ENCODE measurements at regions not wholly inside any gene's neighbourhood (a gene's known extent, or its start where the extent isn't known, plus 50 kb on each side); places are given as distances from the start of the nearest gene placed in this dataset.

- DNase-seq: no peak
- Mint-ChIP-seq H3K4me3 (no peak overlapping the region), H3K27ac (no peak overlapping the region), H3K27me3 (no peaks in the 10 kb centered on the region), H3K9me3 (peaks cover 1 to 27% (median 7%) of the 10 kb centered on the region in 5 donors), H3K4me1 (no peaks in the 10 kb centered on the region), H3K36me3 (no peaks in the 10 kb centered on the region)
- H3K27ac ChIP-seq (ENCODE audit: low read depth, low read length): no peak overlapping the region
- no peaks in the 10 kb centered on the region for H3K36me3 ChIP-seq (ENCODE audit: insufficient read depth, low read length)
- CTCF ChIA-PET: no interaction called here
- no peak overlapping the region for H3K4me3 ChIP-seq (ENCODE audit: low read length)
- H3K27me3 ChIP-seq (ENCODE audit: insufficient read depth, low read length, poor library complexity, severe bottlenecking): no peaks in the 10 kb centered on the region
- POLR2A ChIA-PET: no interaction called here
- H3K4me1 ChIP-seq (ENCODE audit: insufficient read depth, low read length): no peaks in the 10 kb centered on the region
- H3K9me3 ChIP-seq (ENCODE audit: low read length): no peaks in the 10 kb centered on the region
Observed at GRCh38 chr1:188240772-188241406, 1412.1 kb downstream of the PLA2G4A start.

GRCh38 chr1:188241629-188242028 lies 1412.9 kb downstream of the PLA2G4A start:
- no peaks in the 10 kb centered on the region for H3K4me1 Mint-ChIP-seq
- no peaks in the 10 kb centered on the region for H3K36me3 ChIP-seq (ENCODE audit: insufficient read depth, low read length)
- no peaks in the 10 kb centered on the region for H3K4me1 ChIP-seq (ENCODE audit: insufficient read depth, low read length)
- H3K9me3 Mint-ChIP-seq: peaks cover 2 to 26% (median 7%) of the 10 kb centered on the region in 5 donors
- H3K4me3 ChIP-seq (ENCODE audit: low read length): no peak overlapping the region
- no peaks in the 10 kb centered on the region for H3K9me3 ChIP-seq (ENCODE audit: low read length)
- no peaks in the 10 kb centered on the region for H3K36me3 Mint-ChIP-seq
- POLR2A ChIA-PET: no interaction called here
- CTCF ChIA-PET: no interaction called here
- no peak overlapping the region for H3K27ac Mint-ChIP-seq
- DNase-seq: no peak
- H3K27me3 ChIP-seq (ENCODE audit: insufficient read depth, low read length, poor library complexity, severe bottlenecking): no peaks in the 10 kb centered on the region
- no peak overlapping the region for H3K27ac ChIP-seq (ENCODE audit: low read depth, low read length)
- no peak overlapping the region for H3K4me3 Mint-ChIP-seq
- no peaks in the 10 kb centered on the region for H3K27me3 Mint-ChIP-seq

- no peak overlapping the region for H3K4me3 ChIP-seq (ENCODE audit: low read length)
- H3K27me3 ChIP-seq (ENCODE audit: insufficient read depth, low read length, poor library complexity, severe bottlenecking): no peaks in the 10 kb centered on the region
- no peaks in the 10 kb centered on the region for H3K36me3 Mint-ChIP-seq
- no peaks in the 10 kb centered on the region for H3K27me3 Mint-ChIP-seq
- ChIA-PET POLR2A (no interaction called here), CTCF (no interaction called here)
- no peaks in the 10 kb centered on the region for H3K9me3 ChIP-seq (ENCODE audit: low read length)
- H3K27ac ChIP-seq (ENCODE audit: low read depth, low read length): no peak overlapping the region
- H3K36me3 ChIP-seq (ENCODE audit: insufficient read depth, low read length): no peaks in the 10 kb centered on the region
- DNase-seq: no peak
- no peak overlapping the region for H3K27ac Mint-ChIP-seq
- no peak overlapping the region for H3K4me3 Mint-ChIP-seq
- no peaks in the 10 kb centered on the region for H3K4me1 Mint-ChIP-seq
- no peaks in the 10 kb centered on the region for H3K4me1 ChIP-seq (ENCODE audit: insufficient read depth, low read length)
- peaks cover 2 to 17% (median 3%) of the 10 kb centered on the region in 5 donors for H3K9me3 Mint-ChIP-seq
Observed at GRCh38 chr1:188243456-188243855, 1414.7 kb downstream of the PLA2G4A start.

GRCh38 chr1:188244681-188245080 lies 1415.9 kb downstream of the PLA2G4A start:
- Mint-ChIP-seq H3K4me1 (no peaks in the 10 kb centered on the region), H3K4me3 (no peak overlapping the region), H3K27ac (no peak overlapping the region), H3K9me3 (peaks cover 2 to 15% (median 4%) of the 10 kb centered on the region in 5 donors), H3K27me3 (no peaks in the 10 kb centered on the region), H3K36me3 (no peaks in the 10 kb centered on the region)
- DNase-seq: no peak
- Histone ChIP-seq H3K36me3 (ENCODE audit: insufficient read depth, low read length) (no peaks in the 10 kb centered on the region), H3K9me3 (ENCODE audit: low read length) (no peaks in the 10 kb centered on the region), H3K4me1 (ENCODE audit: insufficient read depth, low read length) (no peaks in the 10 kb centered on the region), H3K27me3 (ENCODE audit: insufficient read depth, low read length, poor library complexity, severe bottlenecking) (no peaks in the 10 kb centered on the region), H3K27ac (ENCODE audit: low read depth, low read length) (no peak overlapping the region), H3K4me3 (ENCODE audit: low read length) (no peak overlapping the region)
- CTCF ChIA-PET: no interaction called here
- POLR2A ChIA-PET: no interaction called here

- Mint-ChIP-seq H3K9me3 (peaks cover 2 to 16% (median 4%) of the 10 kb centered on the region in 5 donors), H3K27ac (no peak overlapping the region), H3K4me1 (no peaks in the 10 kb centered on the region), H3K27me3 (no peaks in the 10 kb centered on the region), H3K36me3 (no peaks in the 10 kb centered on the region), H3K4me3 (no peak overlapping the region)
- H3K4me1 ChIP-seq (ENCODE audit: insufficient read depth, low read length): no peaks in the 10 kb centered on the region
- no peak for DNase-seq
- CTCF ChIA-PET: no interaction called here
- POLR2A ChIA-PET: no interaction called here
- H3K9me3 ChIP-seq (ENCODE audit: low read length): no peaks in the 10 kb centered on the region
- H3K27ac ChIP-seq (ENCODE audit: low read depth, low read length): no peak overlapping the region
- H3K27me3 ChIP-seq (ENCODE audit: insufficient read depth, low read length, poor library complexity, severe bottlenecking): no peaks in the 10 kb centered on the region
- no peaks in the 10 kb centered on the region for H3K36me3 ChIP-seq (ENCODE audit: insufficient read depth, low read length)
- H3K4me3 ChIP-seq (ENCODE audit: low read length): no peak overlapping the region
Observed at GRCh38 chr1:188247255-188247654, 1418.5 kb downstream of the PLA2G4A start.

- Histone ChIP-seq H3K27ac (ENCODE audit: low read depth, low read length) (no peak overlapping the region), H3K36me3 (ENCODE audit: insufficient read depth, low read length) (no peaks in the 10 kb centered on the region), H3K4me3 (ENCODE audit: low read length) (no peak overlapping the region), H3K9me3 (ENCODE audit: low read length) (no peaks in the 10 kb centered on the region), H3K27me3 (ENCODE audit: insufficient read depth, low read length, poor library complexity, severe bottlenecking) (no peaks in the 10 kb centered on the region), H3K4me1 (ENCODE audit: insufficient read depth, low read length) (no peaks in the 10 kb centered on the region)
- CTCF ChIA-PET: no interaction called here
- POLR2A ChIA-PET: no interaction called here
- peaks cover 2 to 15% (median 4%) of the 10 kb centered on the region in 5 donors for H3K9me3 Mint-ChIP-seq
- no peaks in the 10 kb centered on the region for H3K4me1 Mint-ChIP-seq
- DNase-seq: no peak
- H3K27me3 Mint-ChIP-seq: no peaks in the 10 kb centered on the region
- H3K4me3 Mint-ChIP-seq: no peak overlapping the region
- no peaks in the 10 kb centered on the region for H3K36me3 Mint-ChIP-seq
- H3K27ac Mint-ChIP-seq: no peak overlapping the region
Observed at GRCh38 chr1:188249811-188250210, 1421.1 kb downstream of the PLA2G4A start.

GRCh38 chr1:188251036-188251435 lies 1422.3 kb downstream of the PLA2G4A start:
- Mint-ChIP-seq H3K4me1 (no peaks in the 10 kb centered on the region), H3K27ac (no peak overlapping the region), H3K9me3 (peaks cover 2 to 21% (median 12%) of the 10 kb centered on the region in 5 donors), H3K36me3 (no peaks in the 10 kb centered on the region), H3K4me3 (no peak overlapping the region), H3K27me3 (no peaks in the 10 kb centered on the region)
- Histone ChIP-seq H3K4me3 (ENCODE audit: low read length) (no peak overlapping the region), H3K27me3 (ENCODE audit: insufficient read depth, low read length, poor library complexity, severe bottlenecking) (no peaks in the 10 kb centered on the region), H3K36me3 (ENCODE audit: insufficient read depth, low read length) (no peaks in the 10 kb centered on the region), H3K9me3 (ENCODE audit: low read length) (no peaks in the 10 kb centered on the region), H3K27ac (ENCODE audit: low read depth, low read length) (no peak overlapping the region), H3K4me1 (ENCODE audit: insufficient read depth, low read length) (no peaks in the 10 kb centered on the region)
- CTCF ChIA-PET: no interaction called here
- POLR2A ChIA-PET: no interaction called here
- DNase-seq: no peak

GRCh38 chr1:188261849-188262248 lies 1433.1 kb downstream of the PLA2G4A start:
- H3K27ac ChIP-seq (ENCODE audit: low read depth, low read length): no peak overlapping the region
- H3K4me3 Mint-ChIP-seq: no peak overlapping the region
- peaks cover 21 to 38% (median 29%) of the 10 kb centered on the region in 5 donors for H3K9me3 Mint-ChIP-seq
- ChIA-PET POLR2A (no interaction called here), CTCF (no interaction called here)
- H3K36me3 ChIP-seq (ENCODE audit: insufficient read depth, low read length): no peaks in the 10 kb centered on the region
- H3K27me3 Mint-ChIP-seq: no peaks in the 10 kb centered on the region
- H3K4me1 Mint-ChIP-seq: no peaks in the 10 kb centered on the region
- no peaks in the 10 kb centered on the region for H3K36me3 Mint-ChIP-seq
- H3K27ac Mint-ChIP-seq: no peak overlapping the region
- DNase-seq: no peak
- H3K4me3 ChIP-seq (ENCODE audit: low read length): no peak overlapping the region
- H3K27me3 ChIP-seq (ENCODE audit: insufficient read depth, low read length, poor library complexity, severe bottlenecking): no peaks in the 10 kb centered on the region
- no peaks in the 10 kb centered on the region for H3K4me1 ChIP-seq (ENCODE audit: insufficient read depth, low read length)
- no peaks in the 10 kb centered on the region for H3K9me3 ChIP-seq (ENCODE audit: low read length)

GRCh38 chr1:188269956-188270355 lies 1441.2 kb downstream of the PLA2G4A start:
- no peak overlapping the region for H3K27ac Mint-ChIP-seq
- Histone ChIP-seq H3K27ac (ENCODE audit: low read depth, low read length) (no peak overlapping the region), H3K27me3 (ENCODE audit: insufficient read depth, low read length, poor library complexity, severe bottlenecking) (no peaks in the 10 kb centered on the region), H3K36me3 (ENCODE audit: insufficient read depth, low read length) (no peaks in the 10 kb centered on the region), H3K4me1 (ENCODE audit: insufficient read depth, low read length) (no peaks in the 10 kb centered on the region), H3K9me3 (ENCODE audit: low read length) (no peaks in the 10 kb centered on the region), H3K4me3 (ENCODE audit: low read length) (no peak overlapping the region)
- H3K36me3 Mint-ChIP-seq: no peaks in the 10 kb centered on the region
- H3K4me3 Mint-ChIP-seq: no peak overlapping the region
- no peak for DNase-seq
- no peaks in the 10 kb centered on the region for H3K27me3 Mint-ChIP-seq
- no peaks in the 10 kb centered on the region for H3K4me1 Mint-ChIP-seq
- H3K9me3 Mint-ChIP-seq: peaks cover 5 to 15% (median 11%) of the 10 kb centered on the region in 5 donors
- ChIA-PET POLR2A (no interaction called here), CTCF (no interaction called here)
